ENCODE measurements at regions not wholly inside any gene's neighbourhood (a gene's known extent, or its start where the extent isn't known, plus 50 kb on each side); places are given as distances from the start of the nearest gene placed in this dataset.

GRCh38 chr4:84264652-84265051 lies 234.4 kb downstream of the NKX6-1 start:
- H2AFZ ChIP-seq (ENCODE audit: low read depth, low read length, severe bottlenecking): no peak overlapping the region
- H3K9ac ChIP-seq (ENCODE audit: low read length): no peak overlapping the region
- H3K36me3 ChIP-seq (ENCODE audit: low read length): no peaks in the 10 kb centered on the region
- H3K9me2 ChIP-seq (replicated peaks; ENCODE audit: insufficient read depth, low read length): no peaks in the 10 kb centered on the region
- no peak for TF ChIP-seq CTCF (IDR thresholded peaks at IDR 0.05; ENCODE audit: insufficient read depth, low read length, poor library complexity, severe bottlenecking)
- TF ChIP-seq EZH2phosphoT487 (conservative IDR thresholded peaks at IDR 0.05; ENCODE audit: low read length): no peak
- no peaks in the 10 kb centered on the region for H3K9me3 ChIP-seq (ENCODE audit: insufficient read depth, low read length)
- H3K4me2 ChIP-seq (ENCODE audit: low read depth, low read length, poor library complexity, severe bottlenecking): no peak overlapping the region
- H3K79me2 ChIP-seq (ENCODE audit: insufficient read depth, low read length): no peaks in the 10 kb centered on the region
- H3K27ac ChIP-seq (ENCODE audit: low read depth, low read length): no peak overlapping the region
- H3K27me3 ChIP-seq (ENCODE audit: low read length): no peaks in the 10 kb centered on the region
- H3K4me3 ChIP-seq (ENCODE audit: insufficient read depth, low read length, poor library complexity, severe bottlenecking): no peak overlapping the region
- no peaks in the 10 kb centered on the region for H4K20me1 ChIP-seq (ENCODE audit: low read depth, low read length)
- H3F3A ChIP-seq (ENCODE audit: insufficient read depth): no peaks in the 10 kb centered on the region

DNA sequence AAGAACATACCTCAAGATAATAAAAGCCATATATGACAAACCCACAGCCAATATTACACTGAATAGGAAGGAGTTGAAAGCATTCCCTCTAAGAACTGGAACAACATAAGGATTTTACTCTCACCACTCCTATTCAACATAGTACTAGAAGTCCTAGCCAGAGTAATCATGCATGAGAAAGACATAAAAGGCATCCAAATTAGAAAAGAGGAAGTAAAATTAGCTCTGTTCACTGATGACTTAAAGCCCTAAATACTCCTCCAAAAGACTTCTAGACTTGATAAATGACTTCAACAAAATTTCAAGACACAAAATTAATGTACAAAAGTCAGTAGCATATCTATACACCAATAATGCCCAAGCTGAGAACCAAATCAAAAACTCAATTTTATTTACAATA lies 235.7 kb downstream of the NKX6-1 start:
- H3K4me2 ChIP-seq (ENCODE audit: low read depth, low read length, poor library complexity, severe bottlenecking): no peak overlapping the region
- no peak for TF ChIP-seq EZH2phosphoT487 (conservative IDR thresholded peaks at IDR 0.05; ENCODE audit: low read length)
- no peak for TF ChIP-seq CTCF (IDR thresholded peaks at IDR 0.05; ENCODE audit: insufficient read depth, low read length, poor library complexity, severe bottlenecking)
- no peak overlapping the region for H3K4me3 ChIP-seq (ENCODE audit: insufficient read depth, low read length, poor library complexity, severe bottlenecking)

DNA sequence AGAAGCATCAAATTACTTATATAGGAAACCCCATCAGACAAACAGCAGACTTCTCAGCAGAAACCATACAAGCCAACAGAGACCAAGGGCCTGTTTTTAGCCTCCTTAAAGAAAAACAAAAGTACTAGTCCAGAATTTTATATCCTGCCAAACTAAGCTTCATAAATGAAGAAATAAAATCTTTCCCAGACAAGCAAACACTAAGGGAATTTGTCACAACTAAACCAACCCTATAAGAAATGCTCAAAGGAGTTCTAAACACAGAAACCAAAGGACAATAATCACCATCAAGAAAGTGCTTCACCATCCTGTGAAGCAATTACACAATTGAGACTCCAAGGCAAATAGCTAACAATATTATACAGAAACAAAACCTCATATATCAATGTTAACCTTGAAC lies 238.6 kb downstream of the NKX6-1 start:
- Histone ChIP-seq H3K27me3 (ENCODE audit: low read length) (no peaks in the 10 kb centered on the region), H3K9me3 (ENCODE audit: insufficient read depth, low read length) (no peaks in the 10 kb centered on the region), H3K79me2 (ENCODE audit: insufficient read depth, low read length) (no peaks in the 10 kb centered on the region), H2AFZ (ENCODE audit: low read depth, low read length, severe bottlenecking) (no peak overlapping the region), H3K4me3 (ENCODE audit: insufficient read depth, low read length, poor library complexity, severe bottlenecking) (no peak overlapping the region), H4K20me1 (ENCODE audit: low read depth, low read length) (no peaks in the 10 kb centered on the region), H3K9ac (ENCODE audit: low read length) (no peak overlapping the region), H3F3A (ENCODE audit: insufficient read depth) (no peaks in the 10 kb centered on the region), H3K36me3 (ENCODE audit: low read length) (no peaks in the 10 kb centered on the region), H3K9me2 (replicated peaks; ENCODE audit: insufficient read depth, low read length) (no peaks in the 10 kb centered on the region), H3K4me2 (ENCODE audit: low read depth, low read length, poor library complexity, severe bottlenecking) (no peak overlapping the region), H3K27ac (ENCODE audit: low read depth, low read length) (no peak overlapping the region)
- no peak for TF ChIP-seq CTCF (IDR thresholded peaks at IDR 0.05; ENCODE audit: insufficient read depth, low read length, poor library complexity, severe bottlenecking)
- no peak for TF ChIP-seq EZH2phosphoT487 (conservative IDR thresholded peaks at IDR 0.05; ENCODE audit: low read length)

More for the DNA sequence above, 235.7 kb downstream of the NKX6-1 start:
- Histone ChIP-seq H3K36me3 (ENCODE audit: low read length) (no peaks in the 10 kb centered on the region), H4K20me1 (ENCODE audit: low read depth, low read length) (no peaks in the 10 kb centered on the region), H3K27ac (ENCODE audit: low read depth, low read length) (no peak overlapping the region), H3K27me3 (ENCODE audit: low read length) (no peaks in the 10 kb centered on the region), H3K9ac (ENCODE audit: low read length) (no peak overlapping the region), H3K79me2 (ENCODE audit: insufficient read depth, low read length) (no peaks in the 10 kb centered on the region), H3F3A (ENCODE audit: insufficient read depth) (no peaks in the 10 kb centered on the region), H3K9me2 (replicated peaks; ENCODE audit: insufficient read depth, low read length) (no peaks in the 10 kb centered on the region), H3K9me3 (ENCODE audit: insufficient read depth, low read length) (no peaks in the 10 kb centered on the region), H2AFZ (ENCODE audit: low read depth, low read length, severe bottlenecking) (no peak overlapping the region)

Data from SU-DHL-6 (cell line).